OCI-LY1 (cell line): ENCODE measurements at regions not wholly inside any gene's neighbourhood (a gene's known extent, or its start where the extent isn't known, plus 50 kb on each side); places are given as distances from the start of the nearest gene placed in this dataset.

ENCODE experiments used
- H2AFZ ChIP-seq: fragments of 200-600 bp; sonication (generic), shearing (Covaris generic); 2 replicates; pipeline ENCODE4 v1.6.0; 2014; ENCODE audit warnings: antibody characterized with exemption, mild to moderate bottlenecking, low read length
- H3F3A ChIP-seq: fragments of 200-600 bp; sonication (generic), shearing (Covaris generic); 2 replicates; pipeline ENCODE4 v1.6.0; 2014; ENCODE audit warnings: mild to moderate bottlenecking, antibody characterized with exemption, low read length, moderate library complexity; ENCODE audit not compliant: insufficient read depth
- H3K27ac ChIP-seq: fragments of 200-600 bp; sonication (generic); 2 replicates; pipeline ENCODE4 v1.5.1; 2014; ENCODE audit warnings: low read length, mixed run types, mild to moderate bottlenecking, low read depth; ENCODE audit not compliant: poor library complexity, severe bottlenecking
- H3K27me3 ChIP-seq: fragments of 200-600 bp; sonication (generic); 2 replicates; pipeline ENCODE4 v1.6.0; 2014; ENCODE audit warnings: antibody characterized with exemption, mild to moderate bottlenecking, low read length, moderate library complexity; ENCODE audit not compliant: insufficient read depth
- H3K36me3 ChIP-seq: fragments of 200-600 bp; sonication (generic); 2 replicates; pipeline ENCODE4 v1.6.1; 2014; ENCODE audit warnings: mild to moderate bottlenecking, antibody characterized with exemption, low read length, moderate library complexity, mixed read lengths; ENCODE audit not compliant: insufficient read depth
- H3K4me1 ChIP-seq: fragments of 200-600 bp; sonication (generic); 2 replicates; pipeline ENCODE4 v1.5.1; 2014; ENCODE audit warnings: mild to moderate bottlenecking, low read length, moderate library complexity; ENCODE audit not compliant: insufficient read depth, severe bottlenecking
- H3K4me2 ChIP-seq: fragments of 200-600 bp; sonication (generic), shearing (Covaris generic); 2 replicates; pipeline ENCODE4 v1.6.1; 2014; ENCODE audit warnings: low read length
- H3K4me3 ChIP-seq: fragments of 200-600 bp; sonication (generic); 2 replicates; pipeline ENCODE4 v1.5.1; 2014; ENCODE audit warnings: low read length, low read depth, mild to moderate bottlenecking, mixed read lengths; ENCODE audit not compliant: poor library complexity, severe bottlenecking
- H3K79me2 ChIP-seq: fragments of 200-600 bp; shearing (Covaris generic); 2 replicates; pipeline ENCODE4 v1.6.1; 2016; ENCODE audit warnings: mixed run types, low read length, mixed read lengths; ENCODE audit not compliant: insufficient read depth
- H3K9ac ChIP-seq: fragments of 200-600 bp; sonication (generic), shearing (Covaris generic); 2 replicates; pipeline ENCODE4 v1.6.1; 2014; ENCODE audit warnings: mild to moderate bottlenecking, low read length, mixed read lengths
- H3K9me2 ChIP-seq: fragments of 200-600 bp; sonication (generic), shearing (Covaris generic); 2 replicates; pipeline ENCODE4 v1.6.1; 2014; ENCODE audit warnings: low read depth, mild to moderate bottlenecking, low read length, mixed read lengths
- H3K9me3 ChIP-seq: fragments of 200-600 bp; shearing (Covaris generic); 2 replicates; pipeline ENCODE4 v1.6.1; 2014; ENCODE audit warnings: low read length, mixed read lengths
- H4K20me1 ChIP-seq: fragments of 200-600 bp; sonication (generic), shearing (Covaris generic); 2 replicates; pipeline ENCODE4 v1.6.0; 2016; ENCODE audit warnings: mild to moderate bottlenecking, low read length; ENCODE audit not compliant: insufficient read depth
- CTCF ChIP-seq: fragments of 200-600 bp; sonication (generic), shearing (Covaris generic); IDR thresholded peaks from 2 replicates; pipeline ENCODE4 v1.5.1; 2017; ENCODE audit warnings: mild to moderate bottlenecking, antibody characterized with exemption, low read length, moderate library complexity, mixed read lengths
- EZH2 ChIP-seq: fragments of 200-600 bp; sonication (generic), shearing (Covaris generic); IDR thresholded peaks from 2 replicates; pipeline ENCODE4 v1.8.0; 2017; ENCODE audit warnings: borderline replicate concordance, mixed run types, mild to moderate bottlenecking, antibody characterized with exemption, low read length, moderate library complexity, mixed read lengths

GRCh38 chrX:458631-459061 lies 71.9 kb upstream of the PPP2R3B start:
- no peaks in the 10 kb centered on the region for H4K20me1 ChIP-seq
- H3K9me3 ChIP-seq: no peaks in the 10 kb centered on the region
- no peaks in the 10 kb centered on the region for H3K4me1 ChIP-seq
- no peaks in the 10 kb centered on the region for H3K36me3 ChIP-seq
- peaks cover 6% of the 10 kb centered on the region; the same call in 1 of the 2 replicates for H3F3A ChIP-seq
- H3K27me3 ChIP-seq: no peaks in the 10 kb centered on the region
- no peak overlapping the region for H3K4me3 ChIP-seq
- TF ChIP-seq CTCF: no peak
- no peak for TF ChIP-seq EZH2
- no peaks in the 10 kb centered on the region for H3K79me2 ChIP-seq
- no peaks in the 10 kb centered on the region for H3K9me2 ChIP-seq
- H2AFZ ChIP-seq: no peak overlapping the region
- H3K4me2 ChIP-seq: no peak overlapping the region
- H3K9ac ChIP-seq: no peak overlapping the region
- H3K27ac ChIP-seq: no peak overlapping the region

- Histone ChIP-seq H3K36me3 (no peaks in the 10 kb centered on the region), H3K4me2 (no peak overlapping the region), H3K27ac (no peak overlapping the region), H3F3A (peaks cover 6% of the 10 kb centered on the region; the same call in 1 of the 2 replicates), H3K9ac (no peak overlapping the region), H3K79me2 (no peaks in the 10 kb centered on the region), H3K9me3 (no peaks in the 10 kb centered on the region), H3K27me3 (no peaks in the 10 kb centered on the region), H3K4me3 (no peak overlapping the region), H3K4me1 (no peaks in the 10 kb centered on the region), H3K9me2 (no peaks in the 10 kb centered on the region), H2AFZ (no peak overlapping the region), H4K20me1 (no peaks in the 10 kb centered on the region)
- TF ChIP-seq EZH2 (no peak), CTCF (no peak)
These were observed 72.9 kb upstream of the PPP2R3B start for GRCh38 chrX:459611-460010.

- TF ChIP-seq CTCF (no peak), EZH2 (no peak)
- H3K4me2 ChIP-seq: no peak overlapping the region
These were observed 73.4 kb upstream of the PPP2R3B start for GRCh38 chrX:460116-460515.

More at GRCh38 chrX:460116-460515, 73.4 kb upstream of the PPP2R3B start:
- Histone ChIP-seq H3K9me3 (no peaks in the 10 kb centered on the region), H3F3A (peaks cover 6% of the 10 kb centered on the region; the same call in 1 of the 2 replicates), H3K27me3 (no peaks in the 10 kb centered on the region), H3K9me2 (no peaks in the 10 kb centered on the region), H4K20me1 (no peaks in the 10 kb centered on the region), H3K27ac (no peak overlapping the region), H2AFZ (no peak overlapping the region), H3K4me1 (no peaks in the 10 kb centered on the region), H3K4me3 (no peak overlapping the region), H3K79me2 (no peaks in the 10 kb centered on the region), H3K9ac (no peak overlapping the region), H3K36me3 (no peaks in the 10 kb centered on the region)
